ENCODE measurements at regions not wholly inside any gene's neighbourhood (a gene's known extent, or its start where the extent isn't known, plus 50 kb on each side); places are given as distances from the start of the nearest gene placed in this dataset.
"Not testable (repeated sequence)": the region's sequence is repeated elsewhere in the genome, so short reads cannot be mapped to it uniquely, and the experiment has no call there.

DNA sequence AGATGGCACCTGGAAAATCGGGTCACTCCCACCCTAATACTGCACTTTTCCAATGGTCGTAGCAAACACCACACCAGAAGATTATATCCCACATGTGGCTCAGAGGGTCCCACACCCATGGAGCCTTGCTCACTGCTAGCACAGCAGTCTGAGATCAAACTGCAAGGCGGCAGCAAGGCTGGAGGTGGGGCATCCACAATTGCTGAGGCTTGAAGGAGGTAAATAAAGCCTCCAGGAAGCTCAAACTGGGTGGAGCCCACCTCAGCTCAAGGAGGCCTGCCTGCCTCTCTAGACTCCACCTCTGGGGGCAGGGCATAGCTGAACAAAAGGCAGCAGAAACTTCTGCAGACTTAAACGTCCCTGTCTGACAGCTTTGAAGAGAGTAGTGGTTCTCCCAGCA lies 192.0 kb upstream of the SCN7A start:
- H3K4me3 ChIP-seq (ENCODE audit: insufficient read depth in 1 of 2, low read depth in 1 of 2, low read length in 2 of 2); H4K91ac ChIP-seq (ENCODE audit: low read length); H3K14ac ChIP-seq (ENCODE audit: low read length in 2 of 2); H3K4me2 ChIP-seq (ENCODE audit: low read length, poor library complexity, severe bottlenecking); DNase-seq; H2AFZ ChIP-seq (ENCODE audit: low read depth, low read length); H3K4ac ChIP-seq (ENCODE audit: low read depth in 1 of 2, low read length in 2 of 2); H3K4me1 ChIP-seq (ENCODE audit: control insufficient read depth, insufficient read depth, low read depth, low read length); H3K23ac ChIP-seq (ENCODE audit: low read length in 2 of 2); H3K27ac ChIP-seq (ENCODE audit: low read length, poor library complexity, severe bottlenecking); H3K9me3 ChIP-seq (ENCODE audit: control insufficient read depth, low read length); H3K18ac ChIP-seq (ENCODE audit: low read depth in 1 of 2, low read length in 2 of 2); H2BK5ac ChIP-seq (ENCODE audit: low read depth, low read length, poor library complexity, severe bottlenecking); H3K27me3 ChIP-seq (ENCODE audit: control insufficient read depth in 1 of 2, insufficient read depth in 1 of 2, low read length in 2 of 2); H2BK12ac ChIP-seq (ENCODE audit: low read length in 2 of 2); H3K9ac ChIP-seq (ENCODE audit: low read length); H3K79me1 ChIP-seq (replicated peaks; ENCODE audit: low read length, poor library complexity, severe bottlenecking); H2AK5ac ChIP-seq (ENCODE audit: low read length, severe bottlenecking); H4K8ac ChIP-seq (ENCODE audit: low read length); H2BK120ac ChIP-seq (ENCODE audit: low read depth, low read length); H2BK15ac ChIP-seq (ENCODE audit: low read depth, poor library complexity, severe bottlenecking); H3K36me3 ChIP-seq (ENCODE audit: control insufficient read depth in 1 of 2, insufficient read depth in 2 of 2, low read depth in 1 of 2, low read length in 2 of 2): not testable (repeated sequence)
- 71% methylated on average over 4 of the region's 4 CpGs for WGBS

GRCh38 chr2:166677996-166678395 lies 183.9 kb upstream of the SCN7A start:
- H4K91ac ChIP-seq (ENCODE audit: low read length) = no peak overlapping the region
- H2BK12ac ChIP-seq (ENCODE audit: low read length in 2 of 2) = no peak overlapping the region
- H3K23ac ChIP-seq (ENCODE audit: low read length in 2 of 2) = no peak overlapping the region
- peaks cover 4% of the 10 kb centered on the region for H3K9me3 ChIP-seq (ENCODE audit: control insufficient read depth, low read length)
- H3K4me2 ChIP-seq (ENCODE audit: low read length, poor library complexity, severe bottlenecking) = no peak overlapping the region
- H2AK5ac ChIP-seq (ENCODE audit: low read length, severe bottlenecking) = no peak overlapping the region
- no peak overlapping the region for H2BK5ac ChIP-seq (ENCODE audit: low read depth, low read length, poor library complexity, severe bottlenecking)
- H2BK15ac ChIP-seq (ENCODE audit: low read depth, poor library complexity, severe bottlenecking) = no peak overlapping the region
- no peak overlapping the region for H3K9ac ChIP-seq (ENCODE audit: low read length)
- no peaks in the 10 kb centered on the region for H3K27me3 ChIP-seq (ENCODE audit: control insufficient read depth in 1 of 2, insufficient read depth in 1 of 2, low read length in 2 of 2)
- H3K18ac ChIP-seq (ENCODE audit: low read depth in 1 of 2, low read length in 2 of 2) = no peak overlapping the region
- H3K4ac ChIP-seq (ENCODE audit: low read depth in 1 of 2, low read length in 2 of 2) = no peak overlapping the region
- no peak for DNase-seq
- no peak overlapping the region for H4K8ac ChIP-seq (ENCODE audit: low read length)
- H3K4me3 ChIP-seq (ENCODE audit: insufficient read depth in 1 of 2, low read depth in 1 of 2, low read length in 2 of 2) = no peak overlapping the region
- no peak overlapping the region for H3K14ac ChIP-seq (ENCODE audit: low read length in 2 of 2)
- no peak overlapping the region for H2BK120ac ChIP-seq (ENCODE audit: low read depth, low read length)
- H3K36me3 ChIP-seq (ENCODE audit: control insufficient read depth in 1 of 2, insufficient read depth in 2 of 2, low read depth in 1 of 2, low read length in 2 of 2) = no peaks in the 10 kb centered on the region
- no peak overlapping the region for H3K27ac ChIP-seq (ENCODE audit: low read length, poor library complexity, severe bottlenecking)
- no peaks in the 10 kb centered on the region for H3K4me1 ChIP-seq (ENCODE audit: control insufficient read depth, insufficient read depth, low read depth, low read length)
- no peak overlapping the region for H2AFZ ChIP-seq (ENCODE audit: low read depth, low read length)
- H3K79me1 ChIP-seq (replicated peaks; ENCODE audit: low read length, poor library complexity, severe bottlenecking) = no peaks in the 10 kb centered on the region
- WGBS = 78% methylated on average over 1 of the region's 1 CpG

GRCh38 chr2:166676716-166677115 lies 182.7 kb upstream of the SCN7A start:
- Histone ChIP-seq H4K91ac (ENCODE audit: low read length) (no peak overlapping the region), H3K4me3 (ENCODE audit: insufficient read depth in 1 of 2, low read depth in 1 of 2, low read length in 2 of 2) (no peak overlapping the region), H3K4ac (ENCODE audit: low read depth in 1 of 2, low read length in 2 of 2) (no peak overlapping the region), H3K4me1 (ENCODE audit: control insufficient read depth, insufficient read depth, low read depth, low read length) (no peaks in the 10 kb centered on the region), H2AFZ (ENCODE audit: low read depth, low read length) (no peak overlapping the region), H2AK5ac (ENCODE audit: low read length, severe bottlenecking) (no peak overlapping the region), H4K8ac (ENCODE audit: low read length) (no peak overlapping the region), H3K14ac (ENCODE audit: low read length in 2 of 2) (no peak overlapping the region), H2BK12ac (ENCODE audit: low read length in 2 of 2) (no peak overlapping the region), H2BK15ac (ENCODE audit: low read depth, poor library complexity, severe bottlenecking) (no peak overlapping the region), H3K9me3 (ENCODE audit: control insufficient read depth, low read length) (peaks cover 4% of the 10 kb centered on the region), H2BK120ac (ENCODE audit: low read depth, low read length) (no peak overlapping the region), H3K4me2 (ENCODE audit: low read length, poor library complexity, severe bottlenecking) (no peak overlapping the region), H3K27me3 (ENCODE audit: control insufficient read depth in 1 of 2, insufficient read depth in 1 of 2, low read length in 2 of 2) (no peaks in the 10 kb centered on the region), H3K23ac (ENCODE audit: low read length in 2 of 2) (no peak overlapping the region), H3K9ac (ENCODE audit: low read length) (no peak overlapping the region), H3K79me1 (replicated peaks; ENCODE audit: low read length, poor library complexity, severe bottlenecking) (no peaks in the 10 kb centered on the region), H2BK5ac (ENCODE audit: low read depth, low read length, poor library complexity, severe bottlenecking) (no peak overlapping the region), H3K18ac (ENCODE audit: low read depth in 1 of 2, low read length in 2 of 2) (no peak overlapping the region), H3K27ac (ENCODE audit: low read length, poor library complexity, severe bottlenecking) (no peak overlapping the region), H3K36me3 (ENCODE audit: control insufficient read depth in 1 of 2, insufficient read depth in 2 of 2, low read depth in 1 of 2, low read length in 2 of 2) (no peaks in the 10 kb centered on the region)
- DNase-seq = no peak

DNA sequence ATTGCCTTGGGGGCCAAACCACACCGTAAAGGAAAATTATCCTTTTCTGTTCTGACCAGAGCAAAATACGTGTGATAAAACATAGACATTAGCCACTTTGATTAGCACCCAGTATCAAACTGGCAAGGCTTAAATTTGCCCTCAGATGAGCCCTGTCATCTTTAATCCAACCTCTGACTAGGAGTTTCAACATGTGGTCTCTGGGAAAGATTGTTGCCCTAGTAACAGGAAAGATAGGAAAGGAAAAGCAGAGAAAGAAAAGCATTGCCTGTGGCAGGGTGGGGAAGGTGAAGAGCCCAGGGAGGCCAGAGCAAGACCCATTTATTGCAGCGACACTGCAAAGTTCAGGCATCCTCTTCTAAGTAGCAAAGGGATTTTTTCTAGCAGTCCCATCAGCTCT lies 181.5 kb upstream of the SCN7A start:
- Histone ChIP-seq H2BK120ac (ENCODE audit: low read depth, low read length) (no peak overlapping the region), H3K79me1 (replicated peaks; ENCODE audit: low read length, poor library complexity, severe bottlenecking) (no peaks in the 10 kb centered on the region), H2BK15ac (ENCODE audit: low read depth, poor library complexity, severe bottlenecking) (no peak overlapping the region), H3K9ac (ENCODE audit: low read length) (no peak overlapping the region), H2AK5ac (ENCODE audit: low read length, severe bottlenecking) (no peak overlapping the region), H3K4me3 (ENCODE audit: insufficient read depth in 1 of 2, low read depth in 1 of 2, low read length in 2 of 2) (no peak overlapping the region), H3K27me3 (ENCODE audit: control insufficient read depth in 1 of 2, insufficient read depth in 1 of 2, low read length in 2 of 2) (no peaks in the 10 kb centered on the region), H2BK12ac (ENCODE audit: low read length in 2 of 2) (no peak overlapping the region), H3K36me3 (ENCODE audit: control insufficient read depth in 1 of 2, insufficient read depth in 2 of 2, low read depth in 1 of 2, low read length in 2 of 2) (no peaks in the 10 kb centered on the region), H3K23ac (ENCODE audit: low read length in 2 of 2) (no peak overlapping the region), H2AFZ (ENCODE audit: low read depth, low read length) (no peak overlapping the region), H3K4ac (ENCODE audit: low read depth in 1 of 2, low read length in 2 of 2) (no peak overlapping the region), H3K9me3 (ENCODE audit: control insufficient read depth, low read length) (peaks cover 4% of the 10 kb centered on the region), H4K91ac (ENCODE audit: low read length) (no peak overlapping the region), H3K18ac (ENCODE audit: low read depth in 1 of 2, low read length in 2 of 2) (no peak overlapping the region), H4K8ac (ENCODE audit: low read length) (no peak overlapping the region), H3K4me1 (ENCODE audit: control insufficient read depth, insufficient read depth, low read depth, low read length) (no peaks in the 10 kb centered on the region), H3K27ac (ENCODE audit: low read length, poor library complexity, severe bottlenecking) (no peak overlapping the region), H3K14ac (ENCODE audit: low read length in 2 of 2) (no peak overlapping the region), H3K4me2 (ENCODE audit: low read length, poor library complexity, severe bottlenecking) (no peak overlapping the region), H2BK5ac (ENCODE audit: low read depth, low read length, poor library complexity, severe bottlenecking) (no peak overlapping the region)
- no peak for DNase-seq
- WGBS = 80% methylated on average over 3 of the region's 3 CpGs

Measured in mesenchymal stem cell (in vitro differentiated cells and primary cell).